SK-N-SH (cell line): ENCODE measurements at regions not wholly inside any gene's neighbourhood (a gene's known extent, or its start where the extent isn't known, plus 50 kb on each side); places are given as distances from the start of the nearest gene placed in this dataset.

Experiments
- CTCF ChIA-PET: fragments of 300-600, 350-600 bp; formaldehyde crosslinking; extraction: SDS; loops from one replicate; lab custom pipeline; 2021; lab: Yijun Ruan, JAX
- POLR2A ChIA-PET: fragments of 350-600 bp; sonication (Branson Sonifier 250); formaldehyde crosslinking; extraction: SDS; loops from one replicate; lab custom pipeline; 2020; ENCODE audit warnings: antibody characterized with exemption, inconsistent platforms; lab: Yijun Ruan, JAX
- DNase-seq: peaks from one replicate; pipeline ENCODE4 v3.0.0; 2012
- H2AFZ ChIP-seq: fragments of 200-600 bp; sonication (generic); 2 replicates; pipeline ENCODE4 v1.8.1; 2016; ENCODE audit warnings: antibody characterized with exemption, mild to moderate bottlenecking, low read depth
- H3F3A ChIP-seq: fragments of 200-600 bp; sonication (generic); replicated peaks from 2 replicates; pipeline ENCODE3; 2016; ENCODE audit warnings: antibody characterized with exemption, mild to moderate bottlenecking; ENCODE audit not compliant: insufficient read depth
- H3K27ac ChIP-seq, 2 experiments: fragments of 200-500 bp in 1 of 2; fragments of 200-600 bp in 1 of 2; sonication (Bioruptor generic) in 1 of 2; sonication (generic), shearing (Covaris generic) in 1 of 2; 2 replicates each; pipeline versions ENCODE4 v1.5.1 to v1.6.1; 2014 to 2016; ENCODE audit warnings: low read depth in 2 of 2, inconsistent platforms in 1 of 2, low read length in 1 of 2, mild to moderate bottlenecking in 1 of 2, mixed read lengths in 1 of 2
- H3K27me3 ChIP-seq: fragments of 200-600 bp; sonication (generic), shearing (Covaris generic); 2 replicates; pipeline ENCODE4 v1.6.1; 2016; ENCODE audit warnings: mixed run types; ENCODE audit not compliant: insufficient read depth
- H3K36me3 ChIP-seq, 2 experiments: fragments of 200-500 bp in 1 of 2; fragments of 200-600 bp in 1 of 2; sonication (Bioruptor generic) in 1 of 2; sonication (generic) in 1 of 2; replicated peaks in 1 of 2; 2 replicates each; pipeline versions ENCODE3 to v1.5.1; 2014 to 2016; ENCODE audit warnings: low read length in 1 of 2, mild to moderate bottlenecking in 1 of 2; ENCODE audit not compliant: insufficient read depth in 2 of 2, control insufficient read depth in 1 of 2
- H3K4me1 ChIP-seq, 2 experiments: fragments of 200-500 bp in 1 of 2; fragments of 200-600 bp in 1 of 2; sonication (Bioruptor generic) in 1 of 2; sonication (generic), shearing (Covaris generic) in 1 of 2; 2 replicates each; pipeline versions ENCODE4 v1.5.1 to v1.6.1; 2014 to 2016; ENCODE audit warnings: low read depth in 1 of 2, low read length in 1 of 2, mixed run types in 1 of 2; ENCODE audit not compliant: insufficient read depth in 2 of 2, control insufficient read depth in 1 of 2
- H3K4me2 ChIP-seq: fragments of 200-600 bp; sonication (generic), shearing (Covaris generic); 2 replicates; pipeline ENCODE4 v1.6.1; 2017; ENCODE audit warnings: mixed run types
- H3K4me3 ChIP-seq, 2 experiments: fragments of 200-500 bp in 1 of 2; fragments of 200-600 bp in 1 of 2; sonication (Bioruptor generic) in 1 of 2; sonication (generic), shearing (Covaris generic) in 1 of 2; 2 replicates each; pipeline versions ENCODE4 v1.5.1 to v1.8.1; 2014 to 2016; ENCODE audit warnings: low read depth in 2 of 2, inconsistent platforms in 1 of 2, low read length in 1 of 2, mild to moderate bottlenecking in 1 of 2, mixed read lengths in 1 of 2, moderate library complexity in 1 of 2
- H3K79me2 ChIP-seq: fragments of 200-600 bp; sonication (generic); 2 replicates; pipeline ENCODE4 v1.8.1; 2017; ENCODE audit warnings: mild to moderate bottlenecking; ENCODE audit not compliant: insufficient read depth
- H3K9ac ChIP-seq: fragments of 200-600 bp; sonication (generic); 2 replicates; pipeline ENCODE4 v1.6.1; 2017; ENCODE audit warnings: mixed run types
- H3K9me2 ChIP-seq: fragments of 200-600 bp; sonication (generic); 2 replicates; pipeline ENCODE4 v1.6.1; 2017; ENCODE audit warnings: mixed run types
- H3K9me3 ChIP-seq: fragments of 200-600 bp; sonication (generic); 2 replicates; pipeline ENCODE4 v1.6.1; 2017; ENCODE audit warnings: mixed run types, mild to moderate bottlenecking, moderate library complexity
- H4K20me1 ChIP-seq: fragments of 200-600 bp; sonication (generic); 2 replicates; pipeline ENCODE4 v1.6.1; 2017; ENCODE audit warnings: mild to moderate bottlenecking, mixed run types; ENCODE audit not compliant: insufficient read depth
- ELF1 ChIP-seq: IDR thresholded peaks from 2 replicates; pipeline ENCODE4 v1.4.0; 2012
- EP300 ChIP-seq, 2 experiments: IDR thresholded peaks; 2 replicates each; pipeline versions ENCODE4 v1.4.0 to v1.6.1; 2012; ENCODE audit warnings: borderline replicate concordance in 1 of 2, low read depth in 1 of 2, low read length in 1 of 2
- EZH2phosphoT487 ChIP-seq: fragments of 200-600 bp; sonication (generic); IDR thresholded peaks from 2 replicates; pipeline ENCODE4 v1.6.1; 2017; ENCODE audit warnings: low read depth, mixed run types, mild to moderate bottlenecking, antibody characterized with exemption, moderate library complexity, borderline replicate concordance
- FOSL2 ChIP-seq: IDR thresholded peaks from 2 replicates; pipeline ENCODE4 v1.4.0; 2012; ENCODE audit warnings: low read depth, mild to moderate bottlenecking, moderate library complexity, borderline replicate concordance
- FOXJ3 ChIP-seq: sonication (generic); formaldehyde crosslinking; IDR thresholded peaks from 2 replicates; pipeline ENCODE4 v1.5.1; 2020; ENCODE audit warnings: mild to moderate bottlenecking, missing genetic modification reagents
- FOXM1 ChIP-seq: IDR thresholded peaks from 2 replicates; pipeline ENCODE4 v1.4.0; 2012; ENCODE audit warnings: low read depth, mild to moderate bottlenecking
- GABPA ChIP-seq: IDR thresholded peaks from 2 replicates; pipeline ENCODE4 v1.4.0; 2012; ENCODE audit warnings: low read depth, mild to moderate bottlenecking
- GATA2 ChIP-seq: sonication (generic); formaldehyde crosslinking; IDR thresholded peaks from 2 replicates; pipeline ENCODE4 v1.5.0; 2020; ENCODE audit warnings: mild to moderate bottlenecking, missing genetic modification reagents
- NFIC ChIP-seq: IDR thresholded peaks from 2 replicates; pipeline ENCODE4 v1.4.0; 2012; ENCODE audit warnings: borderline replicate concordance
- NRF1 ChIP-seq: IDR thresholded peaks from 2 replicates; pipeline ENCODE4 v1.6.1; 2012; ENCODE audit warnings: low read depth, mild to moderate bottlenecking, low read length
- RAD21 ChIP-seq: IDR thresholded peaks from 2 replicates; pipeline ENCODE4 v1.6.1; 2012; ENCODE audit warnings: mild to moderate bottlenecking, low read length
- RCOR1 ChIP-seq: fragments of 150-350 bp; IDR thresholded peaks from 2 replicates; pipeline ENCODE4 v1.6.1; 2017; ENCODE audit warnings: antibody characterized with exemption, low read length
- RXRA ChIP-seq: IDR thresholded peaks from 2 replicates; pipeline ENCODE4 v1.4.0; 2012; ENCODE audit warnings: low read depth, mild to moderate bottlenecking, borderline replicate concordance
- SIN3A ChIP-seq: IDR thresholded peaks from 2 replicates; pipeline ENCODE4 v1.6.1; 2012; ENCODE audit warnings: low read depth, mild to moderate bottlenecking, low read length, moderate library complexity, borderline replicate concordance
- TAF1 ChIP-seq: IDR thresholded peaks from 2 replicates; pipeline ENCODE4 v1.6.1; 2012; ENCODE audit warnings: low read depth, mild to moderate bottlenecking, low read length, moderate library complexity, borderline replicate concordance
- YY1 ChIP-seq: IDR thresholded peaks from 2 replicates; pipeline ENCODE4 v1.4.0; 2012; ENCODE audit warnings: low read depth, mild to moderate bottlenecking
- WGBS: methylation state at CpG from one replicate; pipeline ENCODE4 v1.1.6; 2017; ENCODE audit warnings: low lambda C conversion rate; 5-methylcytosine and 5-hydroxymethylcytosine counted together
- TF ChIP-seq, protein P1 (sequence below): fragments of 150-350 bp; IDR thresholded peaks from 2 replicates; pipeline ENCODE4 v1.6.1; 2016; ENCODE audit warnings: mild to moderate bottlenecking, low read depth, low read length
- TF ChIP-seq, protein P2 (sequence below): IDR thresholded peaks from 2 replicates; pipeline ENCODE4 v1.4.0; 2012; ENCODE audit warnings: low read depth
- TF ChIP-seq, protein P3 (sequence below): IDR thresholded peaks from 2 replicates; pipeline ENCODE4 v1.4.0; 2012; ENCODE audit warnings: low read depth, borderline replicate concordance
- TF ChIP-seq, protein P4 (sequence below): IDR thresholded peaks from 2 replicates; pipeline ENCODE4 v1.4.0; 2012; ENCODE audit warnings: low read depth, borderline replicate concordance

DNA sequence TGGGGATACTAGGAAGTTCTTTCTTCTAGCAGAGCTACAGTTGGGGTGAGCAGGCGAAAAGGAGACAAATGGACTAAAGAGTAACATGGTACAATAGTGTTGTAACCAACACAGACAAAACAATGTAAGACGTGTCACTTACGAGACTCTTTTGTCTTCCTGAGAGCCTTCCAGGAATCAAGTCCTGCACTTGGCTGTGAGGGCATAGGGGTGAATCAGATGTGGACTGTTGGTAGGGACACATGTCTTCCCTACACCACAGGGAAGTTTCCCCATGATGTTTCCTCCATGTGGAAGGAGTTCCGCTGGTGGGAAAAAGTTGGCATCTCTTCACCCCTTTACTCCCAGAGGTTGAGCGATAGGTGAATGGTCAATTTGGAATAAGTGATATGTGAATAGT, 364.7 kb downstream of the NUAK1 start:
- Histone ChIP-seq H3K4me2 (no peak overlapping the region), H3K27ac (no peak overlapping the region), H3K36me3 (no peaks in the 10 kb centered on the region), H3K27me3 (no peaks in the 10 kb centered on the region), H3K79me2 (no peaks in the 10 kb centered on the region), H3K4me1 (no peaks in the 10 kb centered on the region), H3K9me3 (no peaks in the 10 kb centered on the region), H2AFZ (no peak overlapping the region), H4K20me1 (no peaks in the 10 kb centered on the region), H3K9me2 (no peaks in the 10 kb centered on the region), H3K9ac (no peak overlapping the region), H3F3A (no peaks in the 10 kb centered on the region), H3K4me3 (no peak overlapping the region)
- WGBS: 68% methylated on average over 5 of the region's 5 CpGs
- no peak for DNase-seq
- CTCF ChIA-PET: no interaction called here
- POLR2A ChIA-PET: no interaction called here
- TF ChIP-seq, protein P1, sequence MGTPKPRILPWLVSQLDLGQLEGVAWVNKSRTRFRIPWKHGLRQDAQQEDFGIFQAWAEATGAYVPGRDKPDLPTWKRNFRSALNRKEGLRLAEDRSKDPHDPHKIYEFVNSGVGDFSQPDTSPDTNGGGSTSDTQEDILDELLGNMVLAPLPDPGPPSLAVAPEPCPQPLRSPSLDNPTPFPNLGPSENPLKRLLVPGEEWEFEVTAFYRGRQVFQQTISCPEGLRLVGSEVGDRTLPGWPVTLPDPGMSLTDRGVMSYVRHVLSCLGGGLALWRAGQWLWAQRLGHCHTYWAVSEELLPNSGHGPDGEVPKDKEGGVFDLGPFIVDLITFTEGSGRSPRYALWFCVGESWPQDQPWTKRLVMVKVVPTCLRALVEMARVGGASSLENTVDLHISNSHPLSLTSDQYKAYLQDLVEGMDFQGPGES: no peak
- TF ChIP-seq RAD21 (no peak), RCOR1 (no peak), FOXJ3 (CRISPR knock-in tag) (no peak), FOSL2 (no peak), GABPA (no peak), NFIC (no peak), ELF1 (no peak), NRF1 (no peak), YY1 (no peak), EP300 (IDR thresholded peaks at IDR 0.05; ENCODE audit: borderline replicate concordance in 1 of 2, low read depth in 1 of 2, low read length in 1 of 2) (no peak), GATA2 (CRISPR knock-in tag) (no peak), RXRA (no peak), TAF1 (no peak), FOXM1 (no peak), SIN3A (no peak), EZH2phosphoT487 (no peak)
- TF ChIP-seq, protein P2, sequence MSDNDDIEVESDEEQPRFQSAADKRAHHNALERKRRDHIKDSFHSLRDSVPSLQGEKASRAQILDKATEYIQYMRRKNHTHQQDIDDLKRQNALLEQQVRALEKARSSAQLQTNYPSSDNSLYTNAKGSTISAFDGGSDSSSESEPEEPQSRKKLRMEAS: no peak
- TF ChIP-seq, protein P3, sequence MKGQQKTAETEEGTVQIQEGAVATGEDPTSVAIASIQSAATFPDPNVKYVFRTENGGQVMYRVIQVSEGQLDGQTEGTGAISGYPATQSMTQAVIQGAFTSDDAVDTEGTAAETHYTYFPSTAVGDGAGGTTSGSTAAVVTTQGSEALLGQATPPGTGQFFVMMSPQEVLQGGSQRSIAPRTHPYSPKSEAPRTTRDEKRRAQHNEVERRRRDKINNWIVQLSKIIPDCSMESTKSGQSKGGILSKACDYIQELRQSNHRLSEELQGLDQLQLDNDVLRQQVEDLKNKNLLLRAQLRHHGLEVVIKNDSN: no peak
- TF ChIP-seq, protein P4, sequence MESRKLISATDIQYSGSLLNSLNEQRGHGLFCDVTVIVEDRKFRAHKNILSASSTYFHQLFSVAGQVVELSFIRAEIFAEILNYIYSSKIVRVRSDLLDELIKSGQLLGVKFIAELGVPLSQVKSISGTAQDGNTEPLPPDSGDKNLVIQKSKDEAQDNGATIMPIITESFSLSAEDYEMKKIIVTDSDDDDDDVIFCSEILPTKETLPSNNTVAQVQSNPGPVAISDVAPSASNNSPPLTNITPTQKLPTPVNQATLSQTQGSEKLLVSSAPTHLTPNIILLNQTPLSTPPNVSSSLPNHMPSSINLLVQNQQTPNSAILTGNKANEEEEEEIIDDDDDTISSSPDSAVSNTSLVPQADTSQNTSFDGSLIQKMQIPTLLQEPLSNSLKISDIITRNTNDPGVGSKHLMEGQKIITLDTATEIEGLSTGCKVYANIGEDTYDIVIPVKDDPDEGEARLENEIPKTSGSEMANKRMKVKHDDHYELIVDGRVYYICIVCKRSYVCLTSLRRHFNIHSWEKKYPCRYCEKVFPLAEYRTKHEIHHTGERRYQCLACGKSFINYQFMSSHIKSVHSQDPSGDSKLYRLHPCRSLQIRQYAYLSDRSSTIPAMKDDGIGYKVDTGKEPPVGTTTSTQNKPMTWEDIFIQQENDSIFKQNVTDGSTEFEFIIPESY: no peak
- TF ChIP-seq, all 33 proteins: peak for 0
